Caco-2 (cell line): ENCODE measurements at regions not wholly inside any gene's neighbourhood (a gene's known extent, or its start where the extent isn't known, plus 50 kb on each side); places are given as distances from the start of the nearest gene placed in this dataset.

Source experiments
- BruUV-seq: library from RNA; stranded (reverse); fragments of 400-500 nt; replicated peaks from 2 replicates; lab custom pipeline; 2021; lab: Mats Ljungman, UMichigan
- CTCF ChIA-PET: fragments of 300-600 bp; sonication (Branson Sonifier 250); formaldehyde crosslinking; loops from one replicate; lab custom pipeline; 2022; ENCODE audit warnings: antibody characterized with exemption; lab: Charles Lee
- POLR2A ChIA-PET: fragments of 300-600 bp; sonication (Branson Sonifier 250); formaldehyde crosslinking; loops from one replicate; lab custom pipeline; 2022; ENCODE audit warnings: antibody characterized with exemption; lab: Charles Lee
- DNase-seq, 2 experiments: peaks; one replicate each; pipeline versions ENCODE4 v3.0.0 to v3.0.0-alpha.2; 2020 to 2022
- H3K27me3 ChIP-seq: replicated peaks from 2 replicates; pipeline ENCODE4 v1.6.0; 2011; ENCODE audit warnings: low read length; ENCODE audit not compliant: control insufficient read depth, insufficient read depth
- H3K36me3 ChIP-seq: 2 replicates; pipeline ENCODE4 v1.5.1; 2011; ENCODE audit warnings: low read length; ENCODE audit not compliant: control insufficient read depth, insufficient read depth
- H3K4me1 ChIP-seq: fragments of 250-450 bp; sonication (Bioruptor Pico); 2 replicates; pipeline ENCODE4 v1.5.1; 2020; ENCODE audit warnings: mild to moderate bottlenecking
- H3K4me3 ChIP-seq: 2 replicates; pipeline ENCODE4 v1.5.1; 2011; ENCODE audit warnings: low read depth, mild to moderate bottlenecking, control low read depth, low read length
- H3K9me3 ChIP-seq: fragments of 250-450 bp; sonication (Bioruptor Pico); 2 replicates; pipeline ENCODE4 v1.5.1; 2020; ENCODE audit warnings: mild to moderate bottlenecking, moderate library complexity
- H3K27ac Mint-ChIP-seq: one replicate; pipeline ENCODE4 v1.8.0; 2022; ENCODE audit warnings: mixed read lengths; ENCODE audit not compliant: unreplicated experiment
- H3K27me3 Mint-ChIP-seq: one replicate; pipeline ENCODE4 v1.8.0; 2022; ENCODE audit warnings: mixed read lengths; ENCODE audit not compliant: insufficient read depth, unreplicated experiment
- H3K36me3 Mint-ChIP-seq: one replicate; pipeline ENCODE4 v1.8.0; 2022; ENCODE audit warnings: mild to moderate bottlenecking, mixed read lengths; ENCODE audit not compliant: insufficient read depth, unreplicated experiment
- H3K4me1 Mint-ChIP-seq: one replicate; pipeline ENCODE4 v1.8.0; 2022; ENCODE audit warnings: low read depth, mixed read lengths; ENCODE audit not compliant: unreplicated experiment
- H3K4me3 Mint-ChIP-seq: one replicate; pipeline ENCODE4 v1.8.0; 2022; ENCODE audit warnings: mild to moderate bottlenecking, moderate library complexity, mixed read lengths; ENCODE audit not compliant: unreplicated experiment
- H3K9me3 Mint-ChIP-seq: one replicate; pipeline ENCODE4 v1.8.0; 2022; ENCODE audit warnings: mixed read lengths; ENCODE audit not compliant: unreplicated experiment
- CTCF ChIP-seq, 2 experiments: fragments of 200-600 bp in 1 of 2; IDR thresholded peaks; 1 replicate in 1 of 2; 2 replicates in 1 of 2; pipeline versions ENCODE4 v1.5.1 to v1.8.0; 2011 to 2022; ENCODE audit warnings: antibody characterized with exemption in 1 of 2, control low read depth in 1 of 2, inconsistent platforms in 1 of 2, low read depth in 1 of 2, low read length in 1 of 2, mild to moderate bottlenecking in 1 of 2, moderate library complexity in 1 of 2; ENCODE audit not compliant: insufficient read depth in 1 of 2, severe bottlenecking in 1 of 2, unreplicated experiment in 1 of 2
- intact Hi-C: fragments of 100-400 bp; cut with micrococcal nuclease; formaldehyde crosslinking; loops from one replicate; pipeline ENCODE4 v1.10.0; 2022; ENCODE audit not compliant: unreplicated experiment

- Mint-ChIP-seq H3K4me3 (no peak overlapping the region), H3K27ac (no peak overlapping the region), H3K27me3 (no peaks in the 10 kb centered on the region), H3K4me1 (peaks cover 10% of the 10 kb centered on the region), H3K36me3 (no peaks in the 10 kb centered on the region), H3K9me3 (no peaks in the 10 kb centered on the region)
- Histone ChIP-seq H3K36me3 (no peaks in the 10 kb centered on the region), H3K4me1 (peaks cover 7% of the 10 kb centered on the region; the same call in 1 of the 2 replicates), H3K9me3 (no peaks in the 10 kb centered on the region; the same call in 1 of the 2 replicates), H3K4me3 (no peak overlapping the region), H3K27me3 (no peaks in the 10 kb centered on the region)
- BruUV-seq, result no TSS peak
- DNase-seq, result no peak
- CTCF ChIA-PET, result no interaction called here
- POLR2A ChIA-PET, result no interaction called here
- intact Hi-C loops, result no loop called here
- TF ChIP-seq CTCF (IDR thresholded peaks at IDR 0.05; ENCODE audit: insufficient read depth in 1 of 2, low read depth in 1 of 2, low read length in 1 of 2, severe bottlenecking in 1 of 2, unreplicated experiment in 1 of 2), result no peak
Observed at GRCh38 chr6:95487817-95488216, 89.5 kb upstream of the MANEA start.

- Mint-ChIP-seq H3K4me3 (peak overlapping the region; percentile 60), H3K36me3 (no peaks in the 10 kb centered on the region), H3K9me3 (no peaks in the 10 kb centered on the region), H3K4me1 (peaks cover 10% of the 10 kb centered on the region), H3K27me3 (no peaks in the 10 kb centered on the region), H3K27ac (peak overlapping the region; percentile 79)
- H3K36me3 ChIP-seq, result no peaks in the 10 kb centered on the region
- ChIA-PET CTCF (no interaction called here), POLR2A (no interaction called here)
- intact Hi-C loops, result no loop called here
- TF ChIP-seq CTCF (IDR thresholded peaks at IDR 0.05; ENCODE audit: insufficient read depth in 1 of 2, low read depth in 1 of 2, low read length in 1 of 2, severe bottlenecking in 1 of 2, unreplicated experiment in 1 of 2), result no peak
- no peak for DNase-seq
- no TSS peak for BruUV-seq
- H3K9me3 ChIP-seq, result peaks cover 3% of the 10 kb centered on the region; the same call in 1 of the 2 replicates
- no peak overlapping the region for H3K4me3 ChIP-seq
- peaks cover 7% of the 10 kb centered on the region; the same call in 1 of the 2 replicates for H3K4me1 ChIP-seq
- no peaks in the 10 kb centered on the region for H3K27me3 ChIP-seq
Observed at GRCh38 chr6:95489185-95489863, 88.0 kb upstream of the MANEA start.

GRCh38 chr6:95496769-95497426, 80.4 kb upstream of the MANEA start:
- H3K27me3 ChIP-seq, result no peaks in the 10 kb centered on the region
- ChIA-PET POLR2A (no interaction called here), CTCF (no interaction called here)
- intact Hi-C loops, result no loop called here
- TF ChIP-seq CTCF (IDR thresholded peaks at IDR 0.05; ENCODE audit: insufficient read depth in 1 of 2, low read depth in 1 of 2, low read length in 1 of 2, severe bottlenecking in 1 of 2, unreplicated experiment in 1 of 2), result no peak
- H3K36me3 ChIP-seq, result no peaks in the 10 kb centered on the region
- BruUV-seq, result no TSS peak
- Mint-ChIP-seq H3K9me3 (peaks cover 12% of the 10 kb centered on the region), H3K4me3 (no peak overlapping the region), H3K27me3 (no peaks in the 10 kb centered on the region), H3K27ac (no peak overlapping the region), H3K4me1 (no peaks in the 10 kb centered on the region), H3K36me3 (peaks cover 8% of the 10 kb centered on the region)
- H3K4me3 ChIP-seq, result no peak overlapping the region
- DNase-seq, result no peak
- H3K9me3 ChIP-seq, result peaks cover 3% of the 10 kb centered on the region
- H3K4me1 ChIP-seq, result 0 out of 2 replicates have a peak, but pooled peaks cover 8% of the 10 kb centered on the region
